HEK293 (cell line): ENCODE measurements at regions not wholly inside any gene's neighbourhood (a gene's known extent, or its start where the extent isn't known, plus 50 kb on each side); places are given as distances from the start of the nearest gene placed in this dataset.
"Not testable (repeated sequence)": the region's sequence is repeated elsewhere in the genome, so short reads cannot be mapped to it uniquely, and the experiment has no call there.

Experiments
- CTCF ChIA-PET: fragments of 350-600 bp; formaldehyde crosslinking; extraction: SDS; loops from one replicate; lab custom pipeline; 2021; ENCODE audit warnings: antibody characterized with exemption; lab: Yijun Ruan, JAX
- POLR2A ChIA-PET: fragments of 300-600 bp; formaldehyde crosslinking; extraction: SDS; loops from one replicate; lab custom pipeline; 2020; ENCODE audit warnings: antibody characterized with exemption, inconsistent platforms; lab: Yijun Ruan, JAX
- H3K27ac ChIP-seq: fragments of 200-500 bp; sonication (Bioruptor generic); 2 replicates; pipeline ENCODE4 v1.5.1; 2014; ENCODE audit warnings: low read depth, low read length, control low read depth, inconsistent platforms; ENCODE audit errors: extremely low read depth
- H3K36me3 ChIP-seq, 2 experiments: fragments of 200-500 bp in 1 of 2; sonication (Bioruptor generic) in 1 of 2; 1 replicate in 1 of 2; 2 replicates in 1 of 2; pipeline ENCODE4 v1.5.1; 2014 to 2017; ENCODE audit warnings: inconsistent platforms in 2 of 2, low read length in 2 of 2; ENCODE audit not compliant: control insufficient read depth in 2 of 2, insufficient read depth in 1 of 2
- H3K4me1 ChIP-seq: fragments of 200-500 bp; sonication (Bioruptor generic); 2 replicates; pipeline ENCODE4 v1.5.1; 2014; ENCODE audit warnings: mild to moderate bottlenecking, low read length, inconsistent platforms; ENCODE audit not compliant: control insufficient read depth, insufficient read depth
- H3K4me3 ChIP-seq: 2 replicates; pipeline ENCODE4 v1.5.1; 2011; ENCODE audit warnings: low read depth, mild to moderate bottlenecking, control low read depth, low read length, moderate library complexity
- H3K9me3 ChIP-seq: fragments of 200-500 bp; sonication (Bioruptor generic); 2 replicates; pipeline ENCODE4 v1.5.1; 2014; ENCODE audit warnings: low read depth, low read length, inconsistent platforms; ENCODE audit not compliant: control insufficient read depth, insufficient read depth
- BCL11B ChIP-seq: fragments of 450-650 bp; formaldehyde crosslinking; IDR thresholded peaks from 2 replicates; pipeline ENCODE4 v1.5.1; 2016; ENCODE audit warnings: low read depth, missing biosample characterization, missing genetic modification characterization
- GLI2 ChIP-seq: fragments of 450-650 bp; formaldehyde crosslinking; IDR thresholded peaks from 2 replicates; pipeline ENCODE4; 2017; ENCODE audit warnings: missing biosample characterization, missing genetic modification characterization, low read depth, borderline replicate concordance
- KLF7 ChIP-seq: fragments of 450-650 bp; formaldehyde crosslinking; IDR thresholded peaks from 2 replicates; pipeline ENCODE4 v1.5.1; 2016; ENCODE audit warnings: missing biosample characterization, missing genetic modification characterization, borderline replicate concordance
- PRDM1 ChIP-seq: fragments of 450-650 bp; formaldehyde crosslinking; IDR thresholded peaks from 2 replicates; pipeline ENCODE4; 2016; ENCODE audit warnings: missing biosample characterization, missing genetic modification characterization
- REPIN1 ChIP-seq: fragments of 450-650 bp; formaldehyde crosslinking; IDR thresholded peaks from 2 replicates; pipeline ENCODE4 v1.5.1; 2017; ENCODE audit warnings: missing biosample characterization, missing genetic modification characterization, low read depth
- ZBTB48 ChIP-seq: fragments of 450-650 bp; formaldehyde crosslinking; IDR thresholded peaks from 2 replicates; pipeline ENCODE4 v1.5.1; 2016; ENCODE audit warnings: missing biosample characterization, missing genetic modification characterization
- ZFHX2 ChIP-seq: fragments of 450-650 bp; formaldehyde crosslinking; conservative IDR thresholded peaks from 2 replicates; pipeline ENCODE4 v1.5.1; 2016; ENCODE audit warnings: missing biosample characterization, missing genetic modification characterization
- ZFP41 ChIP-seq: fragments of 450-650 bp; formaldehyde crosslinking; IDR thresholded peaks from 2 replicates; pipeline ENCODE4 v1.5.1; 2016; ENCODE audit warnings: missing biosample characterization, missing genetic modification characterization, borderline replicate concordance
- ZNF112 ChIP-seq: fragments of 450-650 bp; formaldehyde crosslinking; IDR thresholded peaks from 2 replicates; pipeline ENCODE4 v1.5.0; 2017; ENCODE audit warnings: missing biosample characterization, missing genetic modification characterization
- ZNF202 ChIP-seq: fragments of 450-650 bp; formaldehyde crosslinking; IDR thresholded peaks from 2 replicates; pipeline ENCODE4 v1.5.1; 2016; ENCODE audit warnings: missing biosample characterization, missing genetic modification characterization, borderline replicate concordance
- ZNF280C ChIP-seq: fragments of 450-650 bp; formaldehyde crosslinking; IDR thresholded peaks from 2 replicates; pipeline ENCODE4 v1.5.1; 2016; ENCODE audit warnings: missing biosample characterization, missing genetic modification characterization
- ZNF37A ChIP-seq: fragments of 450-650 bp; IDR thresholded peaks from 2 replicates; pipeline ENCODE4 v1.5.1; 2018; ENCODE audit warnings: missing biosample characterization, missing genetic modification characterization
- ZNF585B ChIP-seq: fragments of 450-650 bp; formaldehyde crosslinking; IDR thresholded peaks from 2 replicates; pipeline ENCODE4 v1.5.1; 2016; ENCODE audit warnings: missing biosample characterization, missing genetic modification characterization
- ZNF707 ChIP-seq: fragments of 450-650 bp; formaldehyde crosslinking; IDR thresholded peaks from 2 replicates; pipeline ENCODE4 v1.5.1; 2016; ENCODE audit warnings: missing biosample characterization, missing genetic modification characterization
- ZNF76 ChIP-seq: fragments of 450-650 bp; formaldehyde crosslinking; IDR thresholded peaks from 2 replicates; pipeline ENCODE4; 2016; ENCODE audit warnings: low read depth, missing biosample characterization, missing genetic modification characterization, borderline replicate concordance
- TF ChIP-seq, protein P1 (sequence below): fragments of 450-650 bp; formaldehyde crosslinking; IDR thresholded peaks from 2 replicates; pipeline ENCODE4 v1.5.1; 2017; ENCODE audit warnings: missing biosample characterization, missing genetic modification characterization
- TF ChIP-seq, protein P2 (sequence below): fragments of 450-650 bp; formaldehyde crosslinking; optimal IDR thresholded peaks from 2 replicates; pipeline ENCODE3; 2016; ENCODE audit warnings: missing biosample characterization, mild to moderate bottlenecking, missing genetic modification characterization
- TF ChIP-seq, protein P3 (sequence below): fragments of 450-650 bp; formaldehyde crosslinking; IDR thresholded peaks from 2 replicates; pipeline ENCODE4 v1.5.1; 2016; ENCODE audit warnings: missing biosample characterization, missing genetic modification characterization

- Histone ChIP-seq H3K9me3 (no peaks in the 10 kb centered on the region), H3K27ac (no peak overlapping the region), H3K4me3 (no peak overlapping the region), H3K4me1 (no peaks in the 10 kb centered on the region), H3K36me3 (no peaks in the 10 kb centered on the region)
- CTCF ChIA-PET, result no interaction called here
- TF ChIP-seq ZBTB48 (tag by site-specific recombination) (no peak), ZFP41 (no peak), ZNF76 (tag by site-specific recombination) (no peak), GLI2 (tag by site-specific recombination) (no peak), ZFHX2 (tag by site-specific recombination) (no peak), ZNF585B (tag by site-specific recombination) (no peak), ZNF202 (tag by site-specific recombination) (no peak), BCL11B (tag by site-specific recombination) (no peak), PRDM1 (tag by site-specific recombination) (no peak), REPIN1 (tag by site-specific recombination) (no peak), ZNF707 (no peak)
- TF ChIP-seq, protein P1, sequence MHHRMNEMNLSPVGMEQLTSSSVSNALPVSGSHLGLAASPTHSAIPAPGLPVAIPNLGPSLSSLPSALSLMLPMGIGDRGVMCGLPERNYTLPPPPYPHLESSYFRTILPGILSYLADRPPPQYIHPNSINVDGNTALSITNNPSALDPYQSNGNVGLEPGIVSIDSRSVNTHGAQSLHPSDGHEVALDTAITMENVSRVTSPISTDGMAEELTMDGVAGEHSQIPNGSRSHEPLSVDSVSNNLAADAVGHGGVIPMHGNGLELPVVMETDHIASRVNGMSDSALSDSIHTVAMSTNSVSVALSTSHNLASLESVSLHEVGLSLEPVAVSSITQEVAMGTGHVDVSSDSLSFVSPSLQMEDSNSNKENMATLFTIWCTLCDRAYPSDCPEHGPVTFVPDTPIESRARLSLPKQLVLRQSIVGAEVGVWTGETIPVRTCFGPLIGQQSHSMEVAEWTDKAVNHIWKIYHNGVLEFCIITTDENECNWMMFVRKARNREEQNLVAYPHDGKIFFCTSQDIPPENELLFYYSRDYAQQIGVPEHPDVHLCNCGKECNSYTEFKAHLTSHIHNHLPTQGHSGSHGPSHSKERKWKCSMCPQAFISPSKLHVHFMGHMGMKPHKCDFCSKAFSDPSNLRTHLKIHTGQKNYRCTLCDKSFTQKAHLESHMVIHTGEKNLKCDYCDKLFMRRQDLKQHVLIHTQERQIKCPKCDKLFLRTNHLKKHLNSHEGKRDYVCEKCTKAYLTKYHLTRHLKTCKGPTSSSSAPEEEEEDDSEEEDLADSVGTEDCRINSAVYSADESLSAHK (tag by site-specific recombination), result no peak
- TF ChIP-seq, protein P2, sequence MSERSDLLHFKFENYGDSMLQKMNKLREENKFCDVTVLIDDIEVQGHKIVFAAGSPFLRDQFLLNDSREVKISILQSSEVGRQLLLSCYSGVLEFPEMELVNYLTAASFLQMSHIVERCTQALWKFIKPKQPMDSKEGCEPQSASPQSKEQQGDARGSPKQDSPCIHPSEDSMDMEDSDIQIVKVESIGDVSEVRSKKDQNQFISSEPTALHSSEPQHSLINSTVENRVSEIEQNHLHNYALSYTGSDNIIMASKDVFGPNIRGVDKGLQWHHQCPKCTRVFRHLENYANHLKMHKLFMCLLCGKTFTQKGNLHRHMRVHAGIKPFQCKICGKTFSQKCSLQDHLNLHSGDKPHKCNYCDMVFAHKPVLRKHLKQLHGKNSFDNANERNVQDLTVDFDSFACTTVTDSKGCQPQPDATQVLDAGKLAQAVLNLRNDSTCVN (tag by site-specific recombination), result no peak
- POLR2A ChIA-PET, result no interaction called here
Measured at GRCh38 chr15:55084216-55084615, 112.5 kb downstream of the RSL24D1 start.

DNA sequence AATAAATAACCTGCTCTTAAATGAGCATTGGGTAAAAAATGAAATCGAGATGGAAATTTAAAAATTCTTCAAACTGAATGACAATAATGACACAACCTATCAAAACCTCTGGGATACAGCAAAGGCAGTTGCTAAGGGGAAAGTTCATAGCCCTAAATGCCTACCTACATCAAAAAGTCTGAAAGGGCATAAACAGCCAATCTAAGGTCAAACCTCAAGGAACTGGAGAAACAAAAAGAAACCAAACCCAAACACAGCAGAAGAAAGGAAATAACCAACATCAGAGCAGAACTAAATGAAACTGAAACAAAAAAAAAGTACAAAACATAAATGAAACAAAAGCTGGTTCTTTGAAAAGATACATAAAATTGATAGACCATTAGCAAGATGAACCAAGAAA lies 119.7 kb downstream of the RSL24D1 start:
- H3K4me1 ChIP-seq, H3K27ac ChIP-seq, CTCF ChIA-PET, H3K4me3 ChIP-seq, POLR2A ChIA-PET, H3K9me3 ChIP-seq, H3K36me3 ChIP-seq: not testable (repeated sequence)

- H3K4me3 ChIP-seq, result no peak overlapping the region
- no peak overlapping the region for H3K27ac ChIP-seq
- no peaks in the 10 kb centered on the region for H3K36me3 ChIP-seq
- no peaks in the 10 kb centered on the region for H3K4me1 ChIP-seq
- ChIA-PET POLR2A (no interaction called here), CTCF (no interaction called here)
- no peaks in the 10 kb centered on the region for H3K9me3 ChIP-seq
- TF ChIP-seq REPIN1 (tag by site-specific recombination) (no peak), ZNF280C (tag by site-specific recombination) (no peak), ZNF112 (tag by site-specific recombination) (no peak), KLF7 (tag by site-specific recombination) (no peak), ZNF37A (tag by site-specific recombination) (no peak), ZNF76 (tag by site-specific recombination) (no peak)
- TF ChIP-seq, protein P3, sequence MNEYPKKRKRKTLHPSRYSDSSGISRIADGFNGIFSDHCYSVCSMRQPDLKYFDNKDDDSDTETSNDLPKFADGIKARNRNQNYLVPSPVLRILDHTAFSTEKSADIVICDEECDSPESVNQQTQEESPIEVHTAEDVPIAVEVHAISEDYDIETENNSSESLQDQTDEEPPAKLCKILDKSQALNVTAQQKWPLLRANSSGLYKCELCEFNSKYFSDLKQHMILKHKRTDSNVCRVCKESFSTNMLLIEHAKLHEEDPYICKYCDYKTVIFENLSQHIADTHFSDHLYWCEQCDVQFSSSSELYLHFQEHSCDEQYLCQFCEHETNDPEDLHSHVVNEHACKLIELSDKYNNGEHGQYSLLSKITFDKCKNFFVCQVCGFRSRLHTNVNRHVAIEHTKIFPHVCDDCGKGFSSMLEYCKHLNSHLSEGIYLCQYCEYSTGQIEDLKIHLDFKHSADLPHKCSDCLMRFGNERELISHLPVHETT (tag by site-specific recombination), result no peak
Measured at GRCh38 chr15:55074431-55074830, 122.3 kb downstream of the RSL24D1 start.

DNA sequence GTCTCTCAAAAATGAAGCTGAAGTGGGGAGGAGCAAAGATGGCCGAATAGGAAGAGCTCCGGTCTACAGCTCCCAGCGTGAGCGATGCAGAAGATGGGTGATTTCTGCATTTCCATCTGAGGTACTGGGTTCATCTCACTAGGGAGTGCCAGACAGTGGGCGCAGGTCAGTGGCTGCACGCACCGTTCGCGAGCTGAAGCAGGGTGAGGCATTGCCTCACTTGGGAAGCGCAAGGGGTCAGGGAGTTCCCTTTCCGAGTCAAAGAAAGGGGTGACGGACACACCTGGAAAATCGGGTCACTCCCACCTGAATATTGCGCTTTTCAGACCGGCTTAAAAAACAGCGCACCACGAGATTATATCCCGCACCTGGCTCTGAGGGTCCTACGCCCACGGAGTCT lies 132.8 kb downstream of the RSL24D1 start:
- H3K9me3 ChIP-seq, CTCF ChIA-PET, POLR2A ChIA-PET, H3K4me3 ChIP-seq, H3K27ac ChIP-seq, H3K4me1 ChIP-seq, H3K36me3 ChIP-seq: not testable (repeated sequence)
